SK-N-SH treated with all-trans-retinoic acid at 6 μM for 48 hours (cell line): ENCODE measurements at regions not wholly inside any gene's neighbourhood (a gene's known extent, or its start where the extent isn't known, plus 50 kb on each side); places are given as distances from the start of the nearest gene placed in this dataset.

Experiments
- ATAC-seq: fragments of 200-7000 bp; cut with Tn5 transposase; 3 replicates; pipeline ENCODE4 v1.9.1; 2020; ENCODE audit warnings: mild to moderate bottlenecking, moderate library complexity
- ARNTL ChIP-seq: fragments of 450-650 bp; formaldehyde crosslinking; IDR thresholded peaks from 2 replicates; pipeline ENCODE4 v1.5.0; 2020; ENCODE audit warnings: low read depth, mild to moderate bottlenecking, moderate library complexity, borderline replicate concordance
- BACH2 ChIP-seq: fragments of 250-450 bp; sonication (Bioruptor Pico); IDR thresholded peaks from 2 replicates; pipeline ENCODE4 v1.9.0; 2021; ENCODE audit warnings: mild to moderate bottlenecking, borderline replicate concordance
- CSDC2 ChIP-seq: fragments of 250-450 bp; sonication (Bioruptor Pico); IDR thresholded peaks from 2 replicates; pipeline ENCODE4 v1.5.0; 2020; ENCODE audit warnings: mild to moderate bottlenecking, moderate library complexity
- GLIS3 ChIP-seq: fragments of 250-450 bp; sonication (Bioruptor Pico); IDR thresholded peaks from 2 replicates; pipeline ENCODE4 v1.5.0; 2020; ENCODE audit warnings: mild to moderate bottlenecking, moderate library complexity
- ISL1 ChIP-seq: fragments of 250-450 bp; sonication (Bioruptor Pico); IDR thresholded peaks from 2 replicates; pipeline ENCODE4 v2.1.2; 2022; ENCODE audit warnings: mild to moderate bottlenecking, moderate library complexity
- OSR1 ChIP-seq: fragments of 250-450 bp; sonication (Bioruptor Pico); IDR thresholded peaks from 2 replicates; pipeline ENCODE4 v1.8.0; 2022; ENCODE audit warnings: moderate library complexity, mild to moderate bottlenecking, inconsistent platforms
- RARB ChIP-seq: fragments of 250-450 bp; sonication (Bioruptor Pico); IDR thresholded peaks from 2 replicates; pipeline ENCODE4 v1.8.0; 2021; ENCODE audit warnings: mild to moderate bottlenecking, moderate library complexity
- TOX ChIP-seq: fragments of 250-450 bp; sonication (Bioruptor Pico); IDR thresholded peaks from 2 replicates; pipeline ENCODE4 v1.8.0; 2021; ENCODE audit warnings: mild to moderate bottlenecking, moderate library complexity, borderline replicate concordance
- ZC3H10 ChIP-seq: fragments of 250-450 bp; sonication (Bioruptor Pico); IDR thresholded peaks from 2 replicates; pipeline ENCODE4 v1.5.1; 2021; ENCODE audit warnings: mild to moderate bottlenecking, moderate library complexity
- ZFP3 ChIP-seq: fragments of 250-450 bp; sonication (Bioruptor Pico); IDR thresholded peaks from 2 replicates; pipeline ENCODE4 v1.5.0; 2020; ENCODE audit warnings: mild to moderate bottlenecking, moderate library complexity
- ZFP30 ChIP-seq: fragments of 450-650 bp; formaldehyde crosslinking; IDR thresholded peaks from 2 replicates; pipeline ENCODE4 v1.5.0; 2022; ENCODE audit warnings: mild to moderate bottlenecking, moderate library complexity
- ZNF565 ChIP-seq: fragments of 450-650 bp; formaldehyde crosslinking; conservative IDR thresholded peaks from 2 replicates; pipeline ENCODE4 v1.5.0; 2020; ENCODE audit warnings: low read depth, mild to moderate bottlenecking, moderate library complexity
- ZNF70 ChIP-seq: fragments of 450-650 bp; formaldehyde crosslinking; IDR thresholded peaks from 2 replicates; pipeline ENCODE4 v1.5.0; 2020; ENCODE audit warnings: mild to moderate bottlenecking, moderate library complexity
- ZNF8 ChIP-seq: fragments of 450-650 bp; formaldehyde crosslinking; IDR thresholded peaks from 2 replicates; pipeline ENCODE4 v1.5.0; 2020; ENCODE audit warnings: mild to moderate bottlenecking, moderate library complexity
- TF ChIP-seq, protein P1 (sequence below): fragments of 250-450 bp; sonication (Bioruptor Pico); IDR thresholded peaks from 2 replicates; pipeline ENCODE4 v1.8.0; 2021; ENCODE audit warnings: low read depth, mild to moderate bottlenecking, moderate library complexity, borderline replicate concordance
- TF ChIP-seq, protein P2 (sequence below): fragments of 250-450 bp; sonication (Bioruptor Pico); IDR thresholded peaks from 2 replicates; pipeline ENCODE4 v1.5.0; 2020; ENCODE audit warnings: mild to moderate bottlenecking, moderate library complexity
- TF ChIP-seq, protein P3 (sequence below): fragments of 250-450 bp; sonication (Bioruptor Pico); IDR thresholded peaks from 2 replicates; pipeline ENCODE4 v1.5.1; 2020; ENCODE audit warnings: low read depth, mild to moderate bottlenecking, moderate library complexity
- TF ChIP-seq, protein P4 (sequence below): fragments of 250-450 bp; sonication (Bioruptor Pico); IDR thresholded peaks from 2 replicates; pipeline ENCODE4 v1.5.1; 2021; ENCODE audit warnings: mild to moderate bottlenecking, moderate library complexity

DNA sequence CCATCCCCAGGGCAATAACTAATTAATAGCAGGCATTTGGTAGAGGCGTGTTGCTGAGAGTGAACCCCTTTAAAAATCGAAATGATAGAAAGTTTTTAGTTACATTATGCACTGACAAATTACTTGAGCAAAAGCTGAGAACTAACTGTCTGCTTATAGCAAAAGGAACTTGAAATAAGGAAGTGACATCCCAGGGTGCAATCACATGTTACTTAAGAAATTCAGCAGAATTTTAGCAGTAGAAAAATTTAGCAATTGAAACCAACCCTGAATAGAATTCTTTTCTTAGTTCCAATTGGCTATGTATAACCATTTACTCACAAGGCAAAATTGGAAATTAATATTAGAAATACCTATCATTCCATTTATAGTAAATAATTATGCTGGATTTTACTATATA, 139.5 kb upstream of the SAMSN1 start:
- TF ChIP-seq, protein P1, sequence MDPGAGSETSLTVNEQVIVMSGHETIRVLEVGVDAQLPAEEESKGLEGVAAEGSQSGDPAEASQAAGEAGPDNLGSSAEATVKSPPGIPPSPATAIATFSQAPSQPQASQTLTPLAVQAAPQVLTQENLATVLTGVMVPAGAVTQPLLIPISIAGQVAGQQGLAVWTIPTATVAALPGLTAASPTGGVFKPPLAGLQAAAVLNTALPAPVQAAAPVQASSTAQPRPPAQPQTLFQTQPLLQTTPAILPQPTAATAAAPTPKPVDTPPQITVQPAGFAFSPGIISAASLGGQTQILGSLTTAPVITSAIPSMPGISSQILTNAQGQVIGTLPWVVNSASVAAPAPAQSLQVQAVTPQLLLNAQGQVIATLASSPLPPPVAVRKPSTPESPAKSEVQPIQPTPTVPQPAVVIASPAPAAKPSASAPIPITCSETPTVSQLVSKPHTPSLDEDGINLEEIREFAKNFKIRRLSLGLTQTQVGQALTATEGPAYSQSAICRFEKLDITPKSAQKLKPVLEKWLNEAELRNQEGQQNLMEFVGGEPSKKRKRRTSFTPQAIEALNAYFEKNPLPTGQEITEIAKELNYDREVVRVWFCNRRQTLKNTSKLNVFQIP (CRISPR knock-in tag), result no peak
- TF ChIP-seq ZFP30 (CRISPR knock-in tag), result no peak
- no peak for TF ChIP-seq ZNF565 (CRISPR knock-in tag)
- no peak for TF ChIP-seq ISL1 (CRISPR knock-in tag)
- TF ChIP-seq ZC3H10 (CRISPR knock-in tag), result no peak
- no peak for TF ChIP-seq ZFP3 (CRISPR knock-in tag)
- TF ChIP-seq ZNF70 (CRISPR knock-in tag), result no peak
- no peak for TF ChIP-seq CSDC2
- no peak for TF ChIP-seq GLIS3 (CRISPR knock-in tag)
- no peak for ATAC-seq

DNA sequence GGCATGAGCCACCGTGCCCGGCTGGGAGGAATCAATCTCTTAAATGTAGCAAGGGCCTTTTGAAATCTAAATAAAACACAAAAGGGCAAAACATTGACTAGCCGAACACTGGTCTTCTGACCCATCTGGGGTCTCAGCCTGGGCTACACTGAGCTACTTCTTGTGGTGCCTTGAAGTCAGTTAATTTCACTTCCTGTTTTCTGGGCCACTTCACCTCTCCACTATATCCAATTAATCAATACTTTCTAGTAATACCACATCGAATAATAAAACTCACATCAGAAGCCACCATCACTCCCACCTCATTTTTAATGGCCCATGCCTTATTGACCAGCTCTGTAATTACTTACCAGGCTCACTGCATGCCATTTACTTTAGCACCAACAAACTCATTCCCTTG, 138.0 kb upstream of the SAMSN1 start:
- TF ChIP-seq OSR1 (CRISPR knock-in tag), result no peak
- no peak for TF ChIP-seq BACH2 (CRISPR knock-in tag)
- no peak for TF ChIP-seq ZNF565 (CRISPR knock-in tag)
- TF ChIP-seq, protein P2, sequence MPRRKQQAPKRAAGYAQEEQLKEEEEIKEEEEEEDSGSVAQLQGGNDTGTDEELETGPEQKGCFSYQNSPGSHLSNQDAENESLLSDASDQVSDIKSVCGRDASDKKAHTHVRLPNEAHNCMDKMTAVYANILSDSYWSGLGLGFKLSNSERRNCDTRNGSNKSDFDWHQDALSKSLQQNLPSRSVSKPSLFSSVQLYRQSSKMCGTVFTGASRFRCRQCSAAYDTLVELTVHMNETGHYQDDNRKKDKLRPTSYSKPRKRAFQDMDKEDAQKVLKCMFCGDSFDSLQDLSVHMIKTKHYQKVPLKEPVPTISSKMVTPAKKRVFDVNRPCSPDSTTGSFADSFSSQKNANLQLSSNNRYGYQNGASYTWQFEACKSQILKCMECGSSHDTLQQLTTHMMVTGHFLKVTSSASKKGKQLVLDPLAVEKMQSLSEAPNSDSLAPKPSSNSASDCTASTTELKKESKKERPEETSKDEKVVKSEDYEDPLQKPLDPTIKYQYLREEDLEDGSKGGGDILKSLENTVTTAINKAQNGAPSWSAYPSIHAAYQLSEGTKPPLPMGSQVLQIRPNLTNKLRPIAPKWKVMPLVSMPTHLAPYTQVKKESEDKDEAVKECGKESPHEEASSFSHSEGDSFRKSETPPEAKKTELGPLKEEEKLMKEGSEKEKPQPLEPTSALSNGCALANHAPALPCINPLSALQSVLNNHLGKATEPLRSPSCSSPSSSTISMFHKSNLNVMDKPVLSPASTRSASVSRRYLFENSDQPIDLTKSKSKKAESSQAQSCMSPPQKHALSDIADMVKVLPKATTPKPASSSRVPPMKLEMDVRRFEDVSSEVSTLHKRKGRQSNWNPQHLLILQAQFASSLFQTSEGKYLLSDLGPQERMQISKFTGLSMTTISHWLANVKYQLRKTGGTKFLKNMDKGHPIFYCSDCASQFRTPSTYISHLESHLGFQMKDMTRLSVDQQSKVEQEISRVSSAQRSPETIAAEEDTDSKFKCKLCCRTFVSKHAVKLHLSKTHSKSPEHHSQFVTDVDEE (CRISPR knock-in tag), result no peak
- TF ChIP-seq ZFP3 (CRISPR knock-in tag), result no peak
- TF ChIP-seq, protein P1 (CRISPR knock-in tag), result no peak
- TF ChIP-seq ARNTL (CRISPR knock-in tag), result no peak
- no peak for TF ChIP-seq GLIS3 (CRISPR knock-in tag)
- no peak for TF ChIP-seq ZNF70 (CRISPR knock-in tag)
- TF ChIP-seq TOX (CRISPR knock-in tag), result no peak
- TF ChIP-seq ZC3H10 (CRISPR knock-in tag), result no peak
- TF ChIP-seq, protein P3, sequence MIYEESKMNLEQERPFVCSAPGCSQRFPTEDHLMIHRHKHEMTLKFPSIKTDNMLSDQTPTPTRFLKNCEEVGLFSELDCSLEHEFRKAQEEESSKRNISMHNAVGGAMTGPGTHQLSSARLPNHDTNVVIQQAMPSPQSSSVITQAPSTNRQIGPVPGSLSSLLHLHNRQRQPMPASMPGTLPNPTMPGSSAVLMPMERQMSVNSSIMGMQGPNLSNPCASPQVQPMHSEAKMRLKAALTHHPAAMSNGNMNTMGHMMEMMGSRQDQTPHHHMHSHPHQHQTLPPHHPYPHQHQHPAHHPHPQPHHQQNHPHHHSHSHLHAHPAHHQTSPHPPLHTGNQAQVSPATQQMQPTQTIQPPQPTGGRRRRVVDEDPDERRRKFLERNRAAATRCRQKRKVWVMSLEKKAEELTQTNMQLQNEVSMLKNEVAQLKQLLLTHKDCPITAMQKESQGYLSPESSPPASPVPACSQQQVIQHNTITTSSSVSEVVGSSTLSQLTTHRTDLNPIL (CRISPR knock-in tag), result no peak
- no peak for ATAC-seq

DNA sequence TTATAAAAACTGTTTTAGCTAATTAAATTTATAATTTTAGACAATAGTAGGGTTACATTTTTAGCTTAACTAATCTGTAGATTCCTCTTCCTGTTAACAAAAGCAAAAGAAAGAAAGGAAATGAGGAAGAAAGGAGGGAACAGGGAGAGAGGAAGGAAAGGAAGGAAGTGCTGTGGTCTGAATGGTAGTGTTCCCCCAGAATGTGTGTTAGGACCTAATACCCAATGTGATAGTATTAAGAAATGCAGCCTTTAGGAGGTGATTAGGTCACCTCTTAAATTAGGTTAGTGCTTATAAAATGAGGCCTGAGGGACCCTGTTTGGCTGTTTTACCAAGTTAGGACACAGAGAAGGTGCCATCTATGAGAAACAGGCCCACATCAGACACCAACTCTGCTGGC, 136.9 kb upstream of the SAMSN1 start:
- ATAC-seq, result no peak
- no peak for TF ChIP-seq ARNTL (CRISPR knock-in tag)
- TF ChIP-seq, protein P1 (CRISPR knock-in tag), result no peak
- no peak for TF ChIP-seq ZNF8 (CRISPR knock-in tag)
- TF ChIP-seq, protein P4, sequence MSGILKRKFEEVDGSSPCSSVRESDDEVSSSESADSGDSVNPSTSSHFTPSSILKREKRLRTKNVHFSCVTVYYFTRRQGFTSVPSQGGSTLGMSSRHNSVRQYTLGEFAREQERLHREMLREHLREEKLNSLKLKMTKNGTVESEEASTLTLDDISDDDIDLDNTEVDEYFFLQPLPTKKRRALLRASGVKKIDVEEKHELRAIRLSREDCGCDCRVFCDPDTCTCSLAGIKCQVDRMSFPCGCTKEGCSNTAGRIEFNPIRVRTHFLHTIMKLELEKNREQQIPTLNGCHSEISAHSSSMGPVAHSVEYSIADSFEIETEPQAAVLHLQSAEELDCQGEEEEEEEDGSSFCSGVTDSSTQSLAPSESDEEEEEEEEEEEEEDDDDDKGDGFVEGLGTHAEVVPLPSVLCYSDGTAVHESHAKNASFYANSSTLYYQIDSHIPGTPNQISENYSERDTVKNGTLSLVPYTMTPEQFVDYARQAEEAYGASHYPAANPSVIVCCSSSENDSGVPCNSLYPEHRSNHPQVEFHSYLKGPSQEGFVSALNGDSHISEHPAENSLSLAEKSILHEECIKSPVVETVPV (CRISPR knock-in tag), result no peak
- TF ChIP-seq RARB, result no peak
- no peak for TF ChIP-seq ZNF70 (CRISPR knock-in tag)
- no peak for TF ChIP-seq GLIS3 (CRISPR knock-in tag)
- no peak for TF ChIP-seq ZFP3 (CRISPR knock-in tag)
- no peak for TF ChIP-seq OSR1 (CRISPR knock-in tag)
